Stimulated activated CD8-positive, alpha-beta memory T cell treated with anti-CD3 and anti-CD28 coated beads, Interleukin-4, amount 100 ng/mL, for 48 hours (primary cell): ENCODE measurements at regions not wholly inside any gene's neighbourhood (a gene's known extent, or its start where the extent isn't known, plus 50 kb on each side); places are given as distances from the start of the nearest gene placed in this dataset.
"Not testable (repeated sequence)": the region's sequence is repeated elsewhere in the genome, so short reads cannot be mapped to it uniquely, and the experiment has no call there.

Experiments
- DNase-seq: peaks from one replicate; pipeline ENCODE4 v3.0.0-alpha.2; 2020

GRCh38 chr5:7244208-7244607, 151.7 kb upstream of the ADCY2 start:
- DNase-seq: no peak

DNA sequence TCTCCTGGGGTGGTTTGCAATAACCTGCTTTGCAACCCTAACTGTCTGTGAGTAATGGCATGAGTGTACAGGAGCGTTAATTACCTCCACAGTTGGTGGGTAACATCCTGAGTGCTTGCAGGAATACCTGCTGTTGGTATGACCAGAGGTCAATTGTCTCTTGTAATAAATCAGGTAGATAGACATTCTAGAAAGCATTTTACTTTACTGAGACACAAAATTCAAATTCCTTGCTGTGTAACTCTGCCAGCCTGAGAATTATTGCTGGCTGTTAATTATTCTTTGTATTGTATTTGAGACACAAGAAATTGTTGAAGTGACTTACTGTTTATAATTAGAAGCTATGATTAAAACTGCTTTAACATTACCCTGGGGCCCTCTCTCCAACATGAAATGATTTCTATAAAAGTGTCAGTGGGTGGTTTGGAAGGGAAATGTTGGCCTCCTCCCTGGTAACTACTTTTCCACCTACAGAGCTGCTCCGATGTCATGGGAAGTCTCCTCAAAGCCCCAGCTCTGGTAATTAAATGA, 150.8 kb upstream of the ADCY2 start:
- no peak for DNase-seq

- no peak for DNase-seq
Measured at GRCh38 chr5:7246287-7246686, 149.7 kb upstream of the ADCY2 start.

DNA sequence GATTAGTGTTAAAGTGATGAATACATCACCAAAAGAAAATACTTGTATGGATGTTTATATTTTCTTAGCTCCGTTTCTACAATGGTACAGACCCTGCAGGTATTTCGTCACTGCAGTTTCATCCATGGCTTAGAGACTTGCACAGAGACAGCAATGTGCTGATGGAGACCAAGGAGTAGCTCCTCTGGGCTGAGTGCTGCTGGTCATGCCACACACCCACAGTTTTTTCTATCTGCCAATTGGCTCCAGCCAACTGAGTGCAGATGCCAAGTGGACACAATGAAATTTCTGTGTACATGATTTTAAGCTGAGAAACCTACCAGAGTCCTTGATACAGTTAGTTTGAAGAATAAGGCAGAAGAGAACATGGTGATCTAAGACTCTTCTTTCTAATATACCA, 145.9 kb upstream of the ADCY2 start:
- no peak for DNase-seq

- no peak for DNase-seq
Measured at GRCh38 chr5:7250611-7251010, 145.3 kb upstream of the ADCY2 start.

- DNase-seq: no peak
Measured at GRCh38 chr5:7251132-7251531, 144.8 kb upstream of the ADCY2 start.

- no peak for DNase-seq
Measured at GRCh38 chr5:7261049-7261448, 134.9 kb upstream of the ADCY2 start.

GRCh38 chr5:7261900-7262299, 134.0 kb upstream of the ADCY2 start:
- no peak for DNase-seq

DNA sequence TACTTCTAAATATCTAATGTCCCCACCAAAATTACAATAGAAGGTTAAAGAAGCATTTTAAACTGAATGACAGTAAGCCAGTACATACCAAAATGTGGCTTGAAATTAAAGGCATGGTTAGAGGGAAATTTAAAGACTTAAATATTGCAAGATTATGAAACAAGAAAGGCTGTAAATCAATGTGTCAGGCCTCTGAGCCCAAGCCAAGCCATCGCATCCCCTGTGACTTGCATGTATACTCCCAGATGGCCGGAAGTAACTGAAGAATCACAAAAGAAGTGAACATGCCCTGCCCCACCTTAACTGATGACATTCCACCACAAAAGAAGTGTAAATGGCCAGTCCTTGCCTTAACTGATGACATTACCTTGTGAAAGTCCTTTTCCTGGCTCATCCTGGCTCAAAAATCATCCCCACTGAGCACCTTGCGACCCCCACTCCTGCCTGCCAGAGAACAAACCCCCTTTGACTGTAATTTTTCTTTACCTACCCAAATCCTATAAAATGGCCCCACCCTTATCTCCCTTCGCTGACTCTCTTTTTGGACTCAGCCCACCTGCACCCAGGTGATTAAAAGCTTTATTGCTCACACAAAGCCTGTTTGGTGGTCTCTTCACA, 132.4 kb upstream of the ADCY2 start:
- DNase-seq: not testable (repeated sequence)

DNA sequence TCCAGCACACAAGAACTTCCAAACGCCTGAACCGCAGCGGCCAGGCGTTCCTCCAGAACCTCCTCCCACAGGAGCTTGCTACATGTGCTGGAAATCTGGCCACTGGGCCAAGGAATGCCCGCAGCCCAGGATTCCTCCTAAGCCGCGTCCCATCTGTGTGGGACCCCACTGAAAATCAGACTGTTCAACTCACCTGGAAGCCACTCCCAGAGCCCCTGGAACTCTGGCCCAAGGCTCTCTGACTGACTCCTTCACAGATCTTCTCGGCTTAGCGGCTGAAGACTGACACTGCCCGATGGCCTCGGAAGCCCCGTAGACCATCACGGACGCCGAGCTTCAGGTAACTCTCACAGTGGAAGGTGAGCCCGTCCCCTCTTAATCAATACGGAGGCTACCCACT, 130.2 kb upstream of the ADCY2 start:
- not testable (repeated sequence) for DNase-seq

GRCh38 chr5:7268722-7269121, 127.2 kb upstream of the ADCY2 start:
- not testable (repeated sequence) for DNase-seq

- no peak for DNase-seq
Measured at GRCh38 chr5:7269591-7270274, 126.2 kb upstream of the ADCY2 start.

DNA sequence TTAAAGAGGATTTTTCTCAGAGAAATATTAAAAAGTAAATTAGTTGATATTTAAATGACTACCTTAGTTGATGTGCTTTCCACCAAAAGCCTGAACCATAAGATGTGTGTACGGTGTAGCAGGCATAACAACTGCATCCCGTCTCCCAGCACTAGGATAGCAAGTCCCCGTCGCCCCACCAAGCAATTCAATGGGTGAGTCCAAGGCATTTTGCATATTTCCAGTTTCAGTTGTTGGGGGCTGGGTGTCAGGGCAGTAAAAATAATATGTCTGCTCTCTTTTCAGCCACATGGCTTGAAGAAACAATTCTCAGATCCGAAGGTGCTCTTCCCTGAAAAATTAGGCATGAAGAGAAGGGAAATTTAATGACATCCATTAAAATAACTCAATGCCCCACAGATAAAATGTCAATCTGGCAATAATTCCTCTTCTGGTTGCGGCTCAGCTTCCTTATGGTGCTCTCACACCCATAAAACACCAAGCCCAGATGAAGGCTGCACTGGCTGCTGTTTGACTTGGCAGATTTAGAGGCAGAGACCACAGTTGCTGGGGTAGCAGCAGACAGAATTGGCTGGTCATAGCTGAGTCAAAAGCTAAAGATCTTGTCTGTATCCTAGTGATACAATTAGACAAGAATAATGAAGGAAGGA, 124.4 kb upstream of the ADCY2 start:
- no peak for DNase-seq

GRCh38 chr5:7272408-7272965, 123.5 kb upstream of the ADCY2 start:
- no peak for DNase-seq

DNA sequence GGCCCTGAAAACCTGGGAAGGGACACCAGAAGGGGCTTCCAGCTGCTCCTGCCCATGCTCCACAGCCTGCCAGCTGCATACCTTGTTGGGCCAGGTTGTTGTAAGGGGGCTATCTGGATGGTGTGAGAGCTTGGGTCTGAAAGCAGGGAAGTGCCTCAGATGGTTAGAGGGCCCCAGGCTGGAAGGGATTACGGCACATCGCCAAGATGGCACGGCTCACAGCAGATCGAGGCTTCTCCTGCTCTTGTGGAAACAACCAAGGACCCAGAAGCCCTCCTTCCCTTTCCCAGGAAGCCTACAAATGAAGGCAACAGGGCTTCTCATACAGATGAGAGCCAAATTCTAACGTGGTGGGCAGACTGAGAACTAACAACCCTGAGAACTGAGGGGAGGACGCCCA, 121.7 kb upstream of the ADCY2 start:
- DNase-seq: no peak

- not testable (repeated sequence) for DNase-seq
Measured at GRCh38 chr5:7289634-7290033, 106.3 kb upstream of the ADCY2 start.

GRCh38 chr5:7297821-7298220, 98.1 kb upstream of the ADCY2 start:
- DNase-seq: not testable (repeated sequence)

DNA sequence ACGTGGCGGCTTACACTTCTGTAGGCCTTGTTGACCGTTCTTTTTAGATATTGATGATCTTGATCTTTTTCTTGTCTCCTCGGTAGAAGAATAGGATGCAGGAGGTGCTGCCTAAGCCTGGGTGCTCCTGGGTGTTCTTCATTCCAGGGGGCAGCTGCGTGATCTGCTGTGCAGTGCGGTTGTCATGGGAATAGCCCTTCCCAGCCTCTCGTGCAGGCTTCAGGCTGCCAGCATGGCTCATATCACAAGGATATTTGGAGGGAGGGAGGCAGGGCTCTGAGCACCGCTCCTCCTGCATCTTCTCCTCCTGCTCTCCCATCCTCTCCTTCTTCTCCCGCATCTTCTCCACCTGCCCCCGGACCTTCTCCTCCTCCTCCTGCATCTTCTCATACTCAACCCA, 96.2 kb upstream of the ADCY2 start:
- DNase-seq: not testable (repeated sequence)

DNA sequence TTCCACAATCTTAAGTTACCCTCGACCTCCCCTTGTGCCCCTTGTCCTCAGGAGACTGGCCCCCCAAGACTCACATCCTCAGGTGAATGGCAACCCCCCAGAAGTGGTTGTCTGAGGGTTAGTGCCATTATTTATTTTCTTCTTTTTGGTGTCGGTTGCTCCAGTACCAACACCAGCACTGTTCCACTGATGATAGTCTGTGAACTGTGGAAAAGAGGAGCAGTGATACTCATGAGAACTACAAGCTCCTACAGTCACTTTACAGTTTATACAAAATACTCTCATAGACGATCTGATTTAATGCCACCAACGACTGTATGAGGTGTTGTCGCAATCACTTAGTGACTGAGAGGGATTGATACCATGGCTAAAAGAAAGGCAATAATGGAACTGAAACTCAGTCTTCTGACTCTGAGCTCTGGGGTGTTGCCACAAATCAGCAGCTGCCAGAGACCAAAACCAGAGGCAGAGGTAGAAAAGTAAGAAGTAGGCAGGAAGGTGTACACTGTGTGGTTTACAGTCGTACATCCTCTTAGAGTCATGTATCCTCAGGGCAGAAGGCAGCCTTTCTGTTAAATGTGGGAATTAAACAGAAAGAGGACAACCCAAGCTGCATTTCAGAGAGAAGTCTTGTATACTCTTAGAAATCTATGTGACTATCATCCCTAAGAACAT, 90.8 kb upstream of the ADCY2 start:
- not testable (repeated sequence) for DNase-seq

- DNase-seq: peak; percentile 27
Measured at GRCh38 chr5:7306556-7306955, 89.4 kb upstream of the ADCY2 start.

- DNase-seq: not testable (repeated sequence)
Measured at GRCh38 chr5:7307709-7308108, 88.2 kb upstream of the ADCY2 start.

DNA sequence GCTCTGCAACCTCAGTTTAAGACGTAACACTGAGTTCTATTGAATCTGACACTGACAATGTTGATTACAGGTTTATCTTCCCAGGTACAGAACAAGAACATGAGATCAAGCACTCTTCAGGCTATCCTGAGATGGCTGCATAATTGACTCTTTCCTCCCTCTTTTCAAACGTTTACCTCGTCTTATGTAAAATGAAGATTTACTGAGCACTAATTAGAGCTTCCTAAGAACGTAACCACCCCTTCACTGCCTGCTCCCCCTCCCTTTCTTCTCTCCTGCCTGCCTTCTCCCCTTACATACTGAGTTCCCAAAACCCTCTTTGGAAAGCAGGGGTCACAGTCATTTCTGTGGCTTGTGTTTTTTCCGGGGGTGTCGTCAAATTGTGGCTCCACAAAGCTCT, 86.2 kb upstream of the ADCY2 start:
- DNase-seq: not testable (repeated sequence)

DNA sequence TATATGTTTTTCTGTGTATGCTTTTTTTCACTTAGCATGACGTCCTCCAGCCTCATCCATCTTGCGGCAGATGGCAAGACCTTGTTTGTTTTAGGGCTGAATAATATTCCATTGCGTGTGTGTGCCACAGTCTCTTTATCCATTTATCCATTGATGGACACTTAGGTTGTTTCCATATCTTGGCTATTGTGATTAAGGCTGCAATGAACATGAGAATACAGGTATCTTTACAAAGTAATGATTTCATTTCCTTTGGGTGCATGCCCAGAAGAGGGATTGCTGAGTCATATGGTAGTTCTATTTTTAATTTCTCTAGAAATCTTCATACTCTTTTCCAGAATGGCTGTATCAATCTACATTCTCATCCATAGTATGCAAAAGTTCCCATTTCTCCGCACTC, 85.3 kb upstream of the ADCY2 start:
- DNase-seq: not testable (repeated sequence)
